Trophoblast cell (in vitro differentiated cells and primary cell): ENCODE measurements at regions not wholly inside any gene's neighbourhood (a gene's known extent, or its start where the extent isn't known, plus 50 kb on each side); places are given as distances from the start of the nearest gene placed in this dataset.

ENCODE experiments used
- DNase-seq, 2 donors: peaks; one replicate each; pipeline ENCODE4 v3.0.0-alpha.2; 2016
- H2AFZ ChIP-seq: 2 replicates; pipeline ENCODE4 v1.6.1; 2013; ENCODE audit warnings: low read length, moderate library complexity, mild to moderate bottlenecking; ENCODE audit not compliant: insufficient read depth, poor library complexity
- H2AK5ac ChIP-seq: 2 replicates; pipeline ENCODE4 v1.6.1; 2013; ENCODE audit warnings: mild to moderate bottlenecking, low read length
- H2BK120ac ChIP-seq: 2 replicates; pipeline ENCODE4 v1.6.1; 2013; ENCODE audit warnings: low read length, mild to moderate bottlenecking, moderate library complexity; ENCODE audit not compliant: insufficient read depth, poor library complexity
- H2BK12ac ChIP-seq: 2 replicates; pipeline ENCODE4 v1.6.1; 2013; ENCODE audit warnings: mild to moderate bottlenecking, low read length, moderate library complexity
- H2BK5ac ChIP-seq: 2 replicates; pipeline ENCODE4 v1.6.1; 2013; ENCODE audit warnings: low read length, low read depth, moderate library complexity, mild to moderate bottlenecking; ENCODE audit not compliant: poor library complexity
- H3K14ac ChIP-seq: 2 replicates; pipeline ENCODE4 v1.6.1; 2013; ENCODE audit warnings: mild to moderate bottlenecking, low read length
- H3K18ac ChIP-seq: 2 replicates; pipeline ENCODE4 v1.6.1; 2013; ENCODE audit warnings: mild to moderate bottlenecking, low read length
- H3K23ac ChIP-seq: 2 replicates; pipeline ENCODE4 v1.6.1; 2013; ENCODE audit warnings: low read length
- H3K27ac ChIP-seq: 2 replicates; pipeline ENCODE4 v1.5.1; 2013; ENCODE audit warnings: low read depth, mild to moderate bottlenecking, inconsistent platforms, low read length, moderate library complexity
- H3K27me3 ChIP-seq: 2 replicates; pipeline ENCODE4 v1.6.1; 2013; ENCODE audit warnings: inconsistent platforms, mild to moderate bottlenecking, low read length, moderate library complexity; ENCODE audit not compliant: insufficient read depth
- H3K36me3 ChIP-seq, 2 experiments: 1 replicate in 1 of 2; 2 replicates in 1 of 2; pipeline ENCODE4 v1.6.1; 2013; ENCODE audit warnings: low read length in 2 of 2, mild to moderate bottlenecking in 2 of 2, moderate library complexity in 1 of 2; ENCODE audit not compliant: insufficient read depth in 2 of 2, control insufficient read depth in 1 of 2
- H3K4ac ChIP-seq: 2 replicates; pipeline ENCODE4 v1.6.1; 2013; ENCODE audit warnings: low read depth, mild to moderate bottlenecking, low read length, moderate library complexity
- H3K4me1 ChIP-seq, 2 experiments: 1 replicate in 1 of 2; 2 replicates in 1 of 2; pipeline ENCODE4 v1.6.1; 2013; ENCODE audit warnings: low read length in 2 of 2, mild to moderate bottlenecking in 2 of 2, moderate library complexity in 1 of 2; ENCODE audit not compliant: insufficient read depth in 2 of 2, control insufficient read depth in 1 of 2
- H3K4me2 ChIP-seq: 2 replicates; pipeline ENCODE4 v1.6.1; 2013; ENCODE audit warnings: inconsistent platforms, mild to moderate bottlenecking, low read length, moderate library complexity
- H3K4me3 ChIP-seq: 2 replicates; pipeline ENCODE4 v1.5.1; 2013; ENCODE audit warnings: mild to moderate bottlenecking, low read depth, low read length, inconsistent platforms
- H3K79me1 ChIP-seq: one replicate; pipeline ENCODE4 v1.6.1; 2013; ENCODE audit warnings: low read length
- H3K79me2 ChIP-seq: 2 replicates; pipeline ENCODE4 v1.6.1; 2013; ENCODE audit warnings: low read length, mild to moderate bottlenecking; ENCODE audit not compliant: control insufficient read depth, insufficient read depth, poor library complexity
- H3K9ac ChIP-seq: 2 replicates; pipeline ENCODE4 v1.6.1; 2013; ENCODE audit warnings: mild to moderate bottlenecking, low read length
- H3K9me3 ChIP-seq: 2 replicates; pipeline ENCODE4 v1.6.1; 2013; ENCODE audit warnings: low read depth, mild to moderate bottlenecking, control low read depth, inconsistent platforms, low read length; ENCODE audit not compliant: insufficient read depth
- H4K12ac ChIP-seq: 2 replicates; pipeline ENCODE4 v1.6.1; 2013; ENCODE audit warnings: low read depth, mild to moderate bottlenecking, low read length, moderate library complexity
- H4K8ac ChIP-seq: 2 replicates; pipeline ENCODE4 v1.6.1; 2013; ENCODE audit warnings: low read depth, mild to moderate bottlenecking, low read length, moderate library complexity
- H4K91ac ChIP-seq: one replicate; pipeline ENCODE4 v1.6.1; 2013; ENCODE audit warnings: low read depth, mild to moderate bottlenecking, low read length, moderate library complexity
- WGBS: extraction: QIAGEN DNeasy Blood & Tissue Kit; methylation state at CpG from one replicate; pipeline ENCODE4 v1.1.7; 2013; ENCODE audit warnings: missing lambda C conversion rate; ENCODE audit not compliant: insufficient read length, insufficient coverage; ENCODE audit errors: extremely low coverage; 5-methylcytosine and 5-hydroxymethylcytosine counted together

GRCh38 chr12:46494424-46494823 is 121.9 kb upstream of the SLC38A2 start:
- Histone ChIP-seq H3K18ac (no peak overlapping the region), H3K79me1 (peaks cover 7% of the 10 kb centered on the region), H3K27ac (peak overlapping the region; percentile 48), H3K23ac (no peak overlapping the region), H3K79me2 (no peaks in the 10 kb centered on the region), H3K9me3 (no peaks in the 10 kb centered on the region), H3K9ac (no peak overlapping the region), H3K4me1 (peaks cover 0 to 4% of the 10 kb centered on the region in 2 experiments), H3K4me3 (no peak overlapping the region), H3K4me2 (no peak overlapping the region), H3K14ac (no peak overlapping the region), H4K8ac (no peak overlapping the region), H4K91ac (no peak overlapping the region), H2BK120ac (no peak overlapping the region), H2BK12ac (no peak overlapping the region), H2AFZ (no peak overlapping the region), H2BK5ac (no peak overlapping the region), H4K12ac (no peak overlapping the region), H3K27me3 (no peaks in the 10 kb centered on the region), H3K36me3 (no peaks in the 10 kb centered on the region), H2AK5ac (no peak overlapping the region), H3K4ac (no peak overlapping the region)
- no CpG with 5 or more reads among the region's 1 CpG for WGBS
- DNase-seq: peak in 1 of 2 donors; percentile 87

- no peak overlapping the region for H4K12ac ChIP-seq
- no peak overlapping the region for H3K23ac ChIP-seq
- H3K4me1 ChIP-seq: peaks cover 0 to 4% of the 10 kb centered on the region in 2 experiments
- no peaks in the 10 kb centered on the region for H3K9me3 ChIP-seq
- WGBS: no CpG with 5 or more reads among the region's 4 CpGs
- no peaks in the 10 kb centered on the region for H3K79me2 ChIP-seq
- H3K14ac ChIP-seq: no peak overlapping the region
- no peaks in the 10 kb centered on the region for H3K36me3 ChIP-seq
- peak overlapping the region; percentile 72 for H2BK120ac ChIP-seq
- H3K4me3 ChIP-seq: no peak overlapping the region
- H3K27me3 ChIP-seq: no peaks in the 10 kb centered on the region
- H3K18ac ChIP-seq: no peak overlapping the region
- no peak overlapping the region for H2AFZ ChIP-seq
- H4K91ac ChIP-seq: no peak overlapping the region
- H3K4me2 ChIP-seq: no peak overlapping the region
- no peak overlapping the region for H2BK5ac ChIP-seq
- H3K27ac ChIP-seq: no peak overlapping the region
- no peak overlapping the region for H2BK12ac ChIP-seq
- H3K4ac ChIP-seq: no peak overlapping the region
- H2AK5ac ChIP-seq: no peak overlapping the region
- H3K9ac ChIP-seq: no peak overlapping the region
- peaks cover 7% of the 10 kb centered on the region for H3K79me1 ChIP-seq
- no peak overlapping the region for H4K8ac ChIP-seq
- DNase-seq: no peak
Observed at GRCh38 chr12:46493834-46494181, 121.2 kb upstream of the SLC38A2 start.

GRCh38 chr12:46493150-46493833 is 120.7 kb upstream of the SLC38A2 start:
- Histone ChIP-seq H2BK120ac (peak overlapping the region; percentile 72), H3K9ac (no peak overlapping the region), H3K79me1 (peaks cover 7% of the 10 kb centered on the region), H3K79me2 (no peaks in the 10 kb centered on the region), H3K9me3 (no peaks in the 10 kb centered on the region), H3K4me1 (peaks cover 0 to 4% of the 10 kb centered on the region in 2 experiments), H2BK5ac (peak overlapping the region; percentile 49), H2AFZ (no peak overlapping the region), H3K27me3 (no peaks in the 10 kb centered on the region), H4K91ac (no peak overlapping the region), H2BK12ac (no peak overlapping the region), H3K4me2 (no peak overlapping the region), H3K23ac (no peak overlapping the region), H3K4me3 (no peak overlapping the region), H3K14ac (peak overlapping the region; percentile 56), H3K4ac (no peak overlapping the region), H4K12ac (no peak overlapping the region), H4K8ac (no peak overlapping the region), H2AK5ac (no peak overlapping the region), H3K27ac (peak overlapping the region; percentile 20), H3K18ac (no peak overlapping the region), H3K36me3 (no peaks in the 10 kb centered on the region)
- no CpG with 5 or more reads among the region's 5 CpGs for WGBS
- DNase-seq: peak in 1 of 2 donors; percentile 42

DNA sequence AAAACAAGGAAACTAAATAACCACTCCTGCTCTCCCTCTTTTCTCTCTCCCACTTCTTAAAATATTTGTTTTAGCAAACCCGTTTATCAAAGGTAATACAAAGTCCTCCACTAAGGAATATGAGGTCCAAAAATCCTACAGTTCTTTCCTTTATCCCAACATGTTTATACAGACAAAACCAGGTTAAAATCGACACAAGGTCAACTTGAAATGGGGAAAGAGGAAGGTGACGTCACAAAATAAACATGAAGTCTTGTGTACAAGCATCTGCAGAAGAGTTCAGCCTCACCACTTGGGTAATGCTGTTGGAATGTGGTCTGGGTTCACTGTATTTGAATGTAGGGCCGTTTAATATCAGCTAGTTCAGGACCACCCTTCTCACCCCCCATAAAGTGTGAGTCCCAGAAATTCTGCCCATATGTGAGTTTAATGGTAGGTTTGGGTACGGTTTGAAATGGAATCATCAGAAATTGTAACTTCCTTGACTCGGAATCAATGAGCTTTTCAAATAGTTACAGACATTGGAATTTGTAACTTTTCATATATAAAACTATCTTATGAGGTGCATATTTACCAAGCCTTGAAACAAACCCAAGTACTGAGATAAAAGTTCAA is 120.0 kb upstream of the SLC38A2 start:
- Histone ChIP-seq H3K36me3 (no peaks in the 10 kb centered on the region), H3K4me3 (no peak overlapping the region), H3K23ac (no peak overlapping the region), H3K4ac (no peak overlapping the region), H3K79me1 (peaks cover 7% of the 10 kb centered on the region), H3K4me2 (no peak overlapping the region), H2BK120ac (no peak overlapping the region), H4K12ac (no peak overlapping the region), H3K18ac (no peak overlapping the region), H2BK5ac (no peak overlapping the region), H3K14ac (no peak overlapping the region), H3K9ac (no peak overlapping the region), H3K27me3 (no peaks in the 10 kb centered on the region), H3K4me1 (peaks cover 0 to 4% of the 10 kb centered on the region in 2 experiments), H2AFZ (no peak overlapping the region), H4K8ac (no peak overlapping the region), H3K79me2 (no peaks in the 10 kb centered on the region), H3K27ac (no peak overlapping the region), H2BK12ac (no peak overlapping the region), H3K9me3 (no peaks in the 10 kb centered on the region), H4K91ac (no peak overlapping the region), H2AK5ac (no peak overlapping the region)
- DNase-seq: peak in 1 of 2 donors; percentile 78
- no CpG with 5 or more reads among the region's 6 CpGs for WGBS
